NCI-H1105 (cell line): ENCODE measurements at regions not wholly inside any gene's neighbourhood (a gene's known extent, or its start where the extent isn't known, plus 50 kb on each side); places are given as distances from the start of the nearest gene placed in this dataset.
"Not testable (repeated sequence)": the region's sequence is repeated elsewhere in the genome, so short reads cannot be mapped to it uniquely, and the experiment has no call there.

Experiments used
- DNase-seq: peaks from one replicate; lab custom pipeline; 2025; lab: John Stamatoyannopoulos, UW

GRCh38 chr10:8128511-8128910 lies 74.0 kb downstream of the GATA3 start:
- DNase-seq = no peak

GRCh38 chr10:8129438-8129837 lies 75.0 kb downstream of the GATA3 start:
- DNase-seq = no peak

- DNase-seq = no peak
These were observed 76.8 kb downstream of the GATA3 start for GRCh38 chr10:8130973-8131911.

- DNase-seq = no peak
These were observed 78.7 kb downstream of the GATA3 start for GRCh38 chr10:8133146-8133545.

- no peak for DNase-seq
These were observed 82.2 kb downstream of the GATA3 start for GRCh38 chr10:8136736-8137135.

GRCh38 chr10:8137272-8137681 lies 82.8 kb downstream of the GATA3 start:
- DNase-seq = no peak

- DNase-seq = no peak
These were observed 83.2 kb downstream of the GATA3 start for GRCh38 chr10:8137726-8138125.

GRCh38 chr10:8138471-8138870 lies 84.0 kb downstream of the GATA3 start:
- DNase-seq = no peak

- DNase-seq = no peak
These were observed 90.0 kb downstream of the GATA3 start for GRCh38 chr10:8144496-8144895.

GRCh38 chr10:8146650-8147049 lies 92.2 kb downstream of the GATA3 start:
- no peak for DNase-seq

GRCh38 chr10:8149991-8150390 lies 95.5 kb downstream of the GATA3 start:
- DNase-seq = no peak

GRCh38 chr10:8150401-8150905 lies 96.0 kb downstream of the GATA3 start:
- DNase-seq = no peak

- DNase-seq = no peak
These were observed 96.6 kb downstream of the GATA3 start for GRCh38 chr10:8151086-8151485.

- no peak for DNase-seq
These were observed 102.4 kb downstream of the GATA3 start for GRCh38 chr10:8156918-8157317.

GRCh38 chr10:8158193-8159071 lies 103.9 kb downstream of the GATA3 start:
- DNase-seq = no peak

- DNase-seq = no peak
These were observed 105.1 kb downstream of the GATA3 start for GRCh38 chr10:8159341-8160165.

GRCh38 chr10:8163824-8164223 lies 109.3 kb downstream of the GATA3 start:
- DNase-seq = no peak

GRCh38 chr10:8164640-8165039 lies 110.2 kb downstream of the GATA3 start:
- not testable (repeated sequence) for DNase-seq

- DNase-seq = no peak
These were observed 114.3 kb downstream of the GATA3 start for GRCh38 chr10:8168836-8169235.

GRCh38 chr10:8171008-8171407 lies 116.5 kb downstream of the GATA3 start:
- DNase-seq = no peak

GRCh38 chr10:8172604-8173003 lies 118.1 kb downstream of the GATA3 start:
- no peak for DNase-seq
